ENCODE measurements at regions not wholly inside any gene's neighbourhood (a gene's known extent, or its start where the extent isn't known, plus 50 kb on each side); places are given as distances from the start of the nearest gene placed in this dataset.

DNA sequence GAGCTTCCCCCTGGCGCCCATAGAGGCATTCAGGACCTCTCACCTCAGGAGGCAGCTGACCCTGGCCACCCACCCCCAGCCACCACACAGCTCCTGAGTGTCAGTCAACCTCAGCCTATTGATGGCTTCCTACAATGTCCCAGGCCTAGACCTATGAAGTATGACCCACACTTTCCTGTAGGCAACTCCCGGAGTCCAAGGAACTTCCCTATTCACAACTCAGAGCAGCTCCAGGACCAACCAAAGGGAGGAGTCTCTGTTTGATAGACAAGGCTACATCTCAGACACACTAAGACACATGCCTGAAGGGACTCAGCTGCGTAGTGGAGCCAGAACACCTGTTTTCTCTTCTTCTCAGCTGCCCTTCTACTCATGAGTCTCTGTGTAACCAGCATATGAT, 169.1 kb downstream of the MAFB start:
- H3K9me3 ChIP-seq (ENCODE audit: control insufficient read depth in 2 of 2, low read length in 2 of 2), result peaks cover 4 to 10% of the 10 kb centered on the region in 2 donors
- H3K4me3 ChIP-seq (ENCODE audit: low read length in 2 of 2), result no peak overlapping the region
- H3K27me3 ChIP-seq (ENCODE audit: control insufficient read depth in 1 of 2, insufficient read depth in 2 of 2, low read length in 2 of 2), result no peaks in the 10 kb centered on the region
- no peaks in the 10 kb centered on the region for H3K36me3 ChIP-seq (ENCODE audit: control insufficient read depth in 2 of 2, insufficient read depth in 2 of 2, low read length in 2 of 2)
- no peak overlapping the region for H3K27ac ChIP-seq (ENCODE audit: low read length)
- H3K4me1 ChIP-seq (ENCODE audit: control insufficient read depth, insufficient read depth, low read length), result no peaks in the 10 kb centered on the region
- no peak overlapping the region for H3K9ac ChIP-seq (ENCODE audit: low read length in 2 of 2)

DNA sequence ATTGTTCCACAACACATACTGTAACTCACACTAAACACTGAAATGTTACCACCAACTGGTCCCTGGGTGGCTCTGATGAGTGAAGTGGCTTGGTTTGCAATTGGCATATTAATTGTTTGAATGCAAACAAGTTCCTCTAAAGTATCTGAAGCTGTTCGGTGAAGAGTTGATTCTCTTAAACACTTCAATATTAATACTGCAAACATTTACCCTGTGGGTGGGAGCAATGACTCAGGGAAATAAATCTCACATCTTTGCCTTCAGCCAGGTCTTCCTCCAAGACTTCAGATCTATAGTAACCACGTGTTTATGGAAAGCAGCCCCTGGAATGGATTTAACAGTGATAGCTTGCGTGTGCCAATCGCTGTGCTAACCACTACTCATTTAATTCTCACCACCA, 176.0 kb downstream of the MAFB start:
- Histone ChIP-seq H3K9ac (ENCODE audit: low read length in 2 of 2) (no peak overlapping the region), H3K4me1 (ENCODE audit: control insufficient read depth, insufficient read depth, low read length) (no peaks in the 10 kb centered on the region), H3K9me3 (ENCODE audit: control insufficient read depth in 2 of 2, low read length in 2 of 2) (no peaks in the 10 kb centered on the region), H3K4me3 (ENCODE audit: low read length in 2 of 2) (no peak overlapping the region), H3K27ac (ENCODE audit: low read length) (no peak overlapping the region), H3K27me3 (ENCODE audit: control insufficient read depth in 1 of 2, insufficient read depth in 2 of 2, low read length in 2 of 2) (no peaks in the 10 kb centered on the region), H3K36me3 (ENCODE audit: control insufficient read depth in 2 of 2, insufficient read depth in 2 of 2, low read length in 2 of 2) (no peaks in the 10 kb centered on the region)

DNA sequence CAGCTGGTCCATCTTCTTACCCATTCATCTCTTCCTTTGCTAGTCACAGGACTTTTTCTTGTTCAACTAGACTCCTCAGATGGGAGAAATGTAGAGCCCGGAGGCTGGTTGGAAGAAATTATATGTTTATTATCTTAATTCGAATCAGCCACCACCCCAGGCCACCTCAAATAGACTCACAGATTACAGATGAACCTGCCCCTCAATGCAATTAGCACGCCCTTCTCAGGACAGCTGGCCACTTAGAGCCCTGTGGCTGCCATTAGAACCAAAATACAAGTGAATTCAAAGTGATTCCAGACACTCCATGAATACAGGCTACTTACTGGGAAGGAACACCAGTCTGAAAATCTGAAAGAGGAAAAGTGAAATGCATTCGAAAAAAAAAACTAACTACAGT, 176.4 kb downstream of the MAFB start:
- no peaks in the 10 kb centered on the region for H3K27me3 ChIP-seq (ENCODE audit: control insufficient read depth in 1 of 2, insufficient read depth in 2 of 2, low read length in 2 of 2)
- H3K36me3 ChIP-seq (ENCODE audit: control insufficient read depth in 2 of 2, insufficient read depth in 2 of 2, low read length in 2 of 2), result no peaks in the 10 kb centered on the region
- no peak overlapping the region for H3K4me3 ChIP-seq (ENCODE audit: low read length in 2 of 2)
- H3K9me3 ChIP-seq (ENCODE audit: control insufficient read depth in 2 of 2, low read length in 2 of 2), result no peaks in the 10 kb centered on the region
- no peaks in the 10 kb centered on the region for H3K4me1 ChIP-seq (ENCODE audit: control insufficient read depth, insufficient read depth, low read length)
- no peak overlapping the region for H3K27ac ChIP-seq (ENCODE audit: low read length)
- no peak overlapping the region for H3K9ac ChIP-seq (ENCODE audit: low read length in 2 of 2)

DNA sequence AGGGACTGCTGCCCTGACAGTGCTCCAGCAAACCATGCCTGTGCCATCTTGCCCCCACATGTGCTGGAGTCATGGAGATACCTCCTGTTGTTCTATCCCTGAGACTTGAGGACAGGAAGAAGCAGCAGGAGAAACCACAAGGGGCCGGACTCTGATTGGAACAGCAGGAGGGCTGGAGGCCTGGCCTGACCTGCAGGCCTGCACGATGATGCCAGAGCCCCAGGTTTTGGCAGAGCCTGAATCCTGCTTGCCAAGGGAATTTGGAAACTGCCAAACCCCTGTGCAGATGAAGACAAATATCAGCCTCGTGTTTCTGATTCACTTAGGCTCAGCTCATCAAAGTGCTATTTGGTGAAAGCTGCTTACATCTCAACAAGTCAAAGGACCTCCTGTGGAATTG, 177.6 kb downstream of the MAFB start:
- Histone ChIP-seq H3K27me3 (ENCODE audit: control insufficient read depth in 1 of 2, insufficient read depth in 2 of 2, low read length in 2 of 2) (no peaks in the 10 kb centered on the region), H3K9ac (ENCODE audit: low read length in 2 of 2) (no peak overlapping the region), H3K4me1 (ENCODE audit: control insufficient read depth, insufficient read depth, low read length) (no peaks in the 10 kb centered on the region), H3K4me3 (ENCODE audit: low read length in 2 of 2) (no peak overlapping the region), H3K9me3 (ENCODE audit: control insufficient read depth in 2 of 2, low read length in 2 of 2) (no peaks in the 10 kb centered on the region), H3K36me3 (ENCODE audit: control insufficient read depth in 2 of 2, insufficient read depth in 2 of 2, low read length in 2 of 2) (no peaks in the 10 kb centered on the region), H3K27ac (ENCODE audit: low read length) (no peak overlapping the region)

DNA sequence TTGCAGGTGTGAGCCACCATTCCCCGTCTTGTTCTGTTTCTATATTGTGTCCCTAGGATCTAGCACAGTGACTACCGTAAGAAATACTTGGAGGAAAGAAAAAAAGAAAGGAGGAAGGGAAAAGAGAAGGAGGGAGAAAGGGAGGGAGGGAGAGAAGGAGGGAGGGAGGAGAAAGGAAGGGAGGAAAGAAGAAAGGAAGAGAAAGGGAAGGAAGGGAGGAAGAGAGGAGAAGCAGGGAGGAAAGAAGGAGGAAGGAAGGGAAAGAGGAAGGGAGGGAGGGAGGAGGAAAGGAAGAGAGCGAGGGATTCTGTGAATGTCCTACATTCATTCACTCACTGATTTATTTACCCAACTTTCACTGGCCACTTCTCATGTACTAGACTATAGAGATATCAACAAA, 178.4 kb downstream of the MAFB start:
- no peak overlapping the region for H3K9ac ChIP-seq (ENCODE audit: low read length in 2 of 2)
- H3K9me3 ChIP-seq (ENCODE audit: control insufficient read depth in 2 of 2, low read length in 2 of 2), result no peaks in the 10 kb centered on the region
- H3K27ac ChIP-seq (ENCODE audit: low read length), result no peak overlapping the region
- H3K4me3 ChIP-seq (ENCODE audit: low read length in 2 of 2), result no peak overlapping the region
- no peaks in the 10 kb centered on the region for H3K27me3 ChIP-seq (ENCODE audit: control insufficient read depth in 1 of 2, insufficient read depth in 2 of 2, low read length in 2 of 2)
- H3K36me3 ChIP-seq (ENCODE audit: control insufficient read depth in 2 of 2, insufficient read depth in 2 of 2, low read length in 2 of 2), result no peaks in the 10 kb centered on the region
- no peaks in the 10 kb centered on the region for H3K4me1 ChIP-seq (ENCODE audit: control insufficient read depth, insufficient read depth, low read length)

DNA sequence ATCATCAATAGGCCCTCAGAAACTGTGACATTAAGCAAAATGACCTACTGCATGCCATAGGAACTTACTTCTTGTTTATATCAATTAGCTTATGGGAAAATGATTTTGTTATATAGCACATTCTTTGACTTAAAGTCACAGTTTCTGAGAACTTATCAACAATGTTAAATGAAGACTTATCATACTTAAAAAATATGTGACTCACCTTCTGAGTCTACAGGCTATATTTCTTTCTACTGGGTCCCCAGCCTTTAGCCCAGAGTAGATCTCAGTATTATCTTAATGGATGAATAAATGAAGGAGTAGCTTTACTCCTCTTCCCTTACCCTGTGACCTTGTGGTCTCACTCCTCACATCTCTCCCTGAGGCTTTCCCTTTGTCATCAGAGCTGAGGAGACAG, 180.2 kb downstream of the MAFB start:
- Histone ChIP-seq H3K36me3 (ENCODE audit: control insufficient read depth in 2 of 2, insufficient read depth in 2 of 2, low read length in 2 of 2) (no peaks in the 10 kb centered on the region), H3K9me3 (ENCODE audit: control insufficient read depth in 2 of 2, low read length in 2 of 2) (no peaks in the 10 kb centered on the region), H3K27ac (ENCODE audit: low read length) (no peak overlapping the region), H3K4me1 (ENCODE audit: control insufficient read depth, insufficient read depth, low read length) (no peaks in the 10 kb centered on the region), H3K9ac (ENCODE audit: low read length in 2 of 2) (no peak overlapping the region), H3K27me3 (ENCODE audit: control insufficient read depth in 1 of 2, insufficient read depth in 2 of 2, low read length in 2 of 2) (no peaks in the 10 kb centered on the region), H3K4me3 (ENCODE audit: low read length in 2 of 2) (no peak overlapping the region)

DNA sequence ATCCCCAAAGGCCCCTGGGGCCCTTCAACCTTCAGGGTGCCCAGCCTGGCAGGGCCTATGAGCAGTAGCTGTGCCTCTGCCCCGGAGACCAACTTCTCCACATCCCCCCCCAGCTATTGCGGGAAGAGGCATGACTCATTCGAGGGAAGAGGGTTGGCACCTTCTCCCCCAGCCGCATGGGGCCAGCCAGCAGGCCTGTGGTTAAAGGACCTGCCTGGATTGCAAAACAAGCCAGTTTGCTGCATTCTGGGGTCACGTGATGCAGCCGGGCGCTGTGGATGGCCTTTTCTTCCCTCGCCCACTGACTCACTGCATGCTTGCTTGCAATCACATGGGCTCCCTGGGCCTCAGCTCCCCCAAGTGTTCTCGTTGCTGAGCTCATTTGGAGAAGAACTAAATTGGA, 182.5 kb downstream of the MAFB start:
- no peak overlapping the region for H3K4me3 ChIP-seq (ENCODE audit: low read length in 2 of 2)
- H3K9me3 ChIP-seq (ENCODE audit: control insufficient read depth in 2 of 2, low read length in 2 of 2), result no peaks in the 10 kb centered on the region
- no peak overlapping the region for H3K27ac ChIP-seq (ENCODE audit: low read length)
- no peaks in the 10 kb centered on the region for H3K27me3 ChIP-seq (ENCODE audit: control insufficient read depth in 1 of 2, insufficient read depth in 2 of 2, low read length in 2 of 2)
- H3K9ac ChIP-seq (ENCODE audit: low read length in 2 of 2), result no peak overlapping the region
- no peaks in the 10 kb centered on the region for H3K4me1 ChIP-seq (ENCODE audit: control insufficient read depth, insufficient read depth, low read length)
- no peaks in the 10 kb centered on the region for H3K36me3 ChIP-seq (ENCODE audit: control insufficient read depth in 2 of 2, insufficient read depth in 2 of 2, low read length in 2 of 2)

DNA sequence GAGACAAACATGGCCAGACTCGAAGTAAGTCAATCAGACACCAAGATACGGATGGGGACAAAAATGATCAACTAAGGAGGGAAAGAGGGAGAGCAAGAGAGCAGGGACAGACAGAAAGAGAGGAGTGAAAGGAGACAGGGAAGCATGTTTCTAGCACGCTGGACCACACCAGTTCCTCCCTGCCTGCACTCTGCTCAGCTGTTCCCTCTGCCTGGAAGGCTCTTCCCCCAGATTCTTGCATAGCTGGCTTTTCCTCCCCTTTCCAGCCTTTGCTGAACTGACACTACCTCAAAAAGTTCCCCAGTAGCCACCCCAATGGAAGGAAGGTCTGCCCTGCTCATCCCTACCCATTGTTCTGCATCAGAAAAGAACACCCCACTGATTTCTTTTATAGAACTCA, 185.9 kb downstream of the MAFB start:
- Histone ChIP-seq H3K36me3 (ENCODE audit: control insufficient read depth in 2 of 2, insufficient read depth in 2 of 2, low read length in 2 of 2) (no peaks in the 10 kb centered on the region), H3K27ac (ENCODE audit: low read length) (no peak overlapping the region), H3K4me1 (ENCODE audit: control insufficient read depth, insufficient read depth, low read length) (no peaks in the 10 kb centered on the region), H3K9me3 (ENCODE audit: control insufficient read depth in 2 of 2, low read length in 2 of 2) (no peaks in the 10 kb centered on the region), H3K27me3 (ENCODE audit: control insufficient read depth in 1 of 2, insufficient read depth in 2 of 2, low read length in 2 of 2) (no peaks in the 10 kb centered on the region), H3K9ac (ENCODE audit: low read length in 2 of 2) (no peak overlapping the region), H3K4me3 (ENCODE audit: low read length in 2 of 2) (no peak overlapping the region)

DNA sequence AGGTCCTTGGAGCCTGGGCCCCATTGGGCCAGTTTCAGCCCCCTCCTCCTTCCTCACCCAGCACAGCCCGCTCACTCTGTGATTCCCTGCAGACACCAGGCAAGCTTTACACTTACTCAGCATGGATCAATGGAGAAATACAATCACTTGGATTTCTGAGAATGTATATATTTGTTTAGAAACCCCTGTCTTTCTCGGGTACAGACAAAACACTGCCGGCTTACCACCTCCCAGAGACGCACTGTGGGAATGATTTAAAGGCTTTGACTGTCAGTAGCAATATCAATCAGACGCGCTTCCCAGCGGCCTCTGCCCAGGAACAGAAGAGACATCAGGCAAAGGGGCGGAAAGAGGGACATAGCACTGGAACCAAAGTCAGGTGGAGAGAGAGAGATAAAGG, 186.5 kb downstream of the MAFB start:
- H3K4me3 ChIP-seq (ENCODE audit: low read length in 2 of 2), result no peak overlapping the region
- no peaks in the 10 kb centered on the region for H3K4me1 ChIP-seq (ENCODE audit: control insufficient read depth, insufficient read depth, low read length)
- H3K9me3 ChIP-seq (ENCODE audit: control insufficient read depth in 2 of 2, low read length in 2 of 2), result no peaks in the 10 kb centered on the region
- no peaks in the 10 kb centered on the region for H3K27me3 ChIP-seq (ENCODE audit: control insufficient read depth in 1 of 2, insufficient read depth in 2 of 2, low read length in 2 of 2)
- H3K27ac ChIP-seq (ENCODE audit: low read length), result no peak overlapping the region
- no peak overlapping the region for H3K9ac ChIP-seq (ENCODE audit: low read length in 2 of 2)
- no peaks in the 10 kb centered on the region for H3K36me3 ChIP-seq (ENCODE audit: control insufficient read depth in 2 of 2, insufficient read depth in 2 of 2, low read length in 2 of 2)

DNA sequence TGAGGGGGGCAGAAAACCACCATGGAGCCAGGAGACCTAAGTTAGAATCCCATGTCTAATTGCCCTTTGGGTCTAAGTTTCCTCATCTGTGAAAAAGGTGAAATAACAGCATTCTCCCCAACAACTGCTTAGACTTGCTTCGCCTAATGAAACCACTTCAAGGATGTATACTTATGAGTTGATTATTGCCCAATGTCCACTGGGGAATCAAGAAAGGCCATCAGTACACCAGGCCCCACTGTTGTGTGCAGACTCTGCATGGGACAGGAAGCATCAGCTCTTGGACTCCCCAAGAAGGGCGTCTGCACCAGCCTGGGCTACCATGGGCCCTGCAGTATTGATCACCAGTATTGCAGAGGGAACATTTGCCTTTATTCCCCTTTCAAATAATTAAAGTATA, 189.6 kb downstream of the MAFB start:
- no peaks in the 10 kb centered on the region for H3K9me3 ChIP-seq (ENCODE audit: control insufficient read depth in 2 of 2, low read length in 2 of 2)
- H3K9ac ChIP-seq (ENCODE audit: low read length in 2 of 2), result no peak overlapping the region
- H3K27ac ChIP-seq (ENCODE audit: low read length), result no peak overlapping the region
- no peak overlapping the region for H3K4me3 ChIP-seq (ENCODE audit: low read length in 2 of 2)
- H3K4me1 ChIP-seq (ENCODE audit: control insufficient read depth, insufficient read depth, low read length), result no peaks in the 10 kb centered on the region
- no peaks in the 10 kb centered on the region for H3K36me3 ChIP-seq (ENCODE audit: control insufficient read depth in 2 of 2, insufficient read depth in 2 of 2, low read length in 2 of 2)
- no peaks in the 10 kb centered on the region for H3K27me3 ChIP-seq (ENCODE audit: control insufficient read depth in 1 of 2, insufficient read depth in 2 of 2, low read length in 2 of 2)

DNA sequence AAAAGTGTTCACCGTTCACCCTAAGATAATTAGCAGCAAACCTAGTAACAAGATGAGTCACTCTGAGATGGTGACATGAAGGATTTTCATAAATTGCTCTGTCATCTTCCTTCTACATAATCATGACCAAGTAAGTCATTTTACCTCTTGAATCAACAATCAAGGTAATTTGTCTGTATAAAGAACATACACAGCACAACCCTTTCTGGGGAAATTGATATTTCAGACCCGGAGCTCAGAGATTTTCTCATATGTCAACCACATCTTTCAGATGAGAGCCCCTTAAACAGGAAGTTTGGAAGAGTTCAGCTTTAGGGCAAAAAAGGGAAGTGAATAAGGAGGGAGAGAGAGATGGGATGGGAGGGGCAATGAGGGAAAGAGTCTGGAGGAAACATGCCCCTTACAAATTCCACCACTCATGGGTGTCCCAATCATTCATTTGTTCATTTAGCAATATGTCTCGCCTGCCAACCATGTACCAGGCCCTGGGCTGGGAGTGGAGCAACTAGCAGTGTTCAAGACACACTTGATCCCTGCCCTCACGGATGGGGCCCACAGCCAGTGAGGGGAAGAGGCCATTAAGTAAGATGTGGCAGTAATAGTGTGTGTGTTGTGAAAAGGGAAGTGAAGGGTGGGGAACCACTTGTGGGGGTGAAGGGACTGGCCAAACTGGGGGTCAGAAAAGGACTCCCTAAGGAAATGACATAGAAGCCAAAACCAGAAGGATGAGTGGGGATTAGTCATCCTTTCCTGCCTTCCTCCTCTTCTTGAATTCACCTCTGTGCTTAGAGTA, 190.9 kb downstream of the MAFB start:
- Histone ChIP-seq H3K36me3 (ENCODE audit: control insufficient read depth in 2 of 2, insufficient read depth in 2 of 2, low read length in 2 of 2) (no peaks in the 10 kb centered on the region), H3K9me3 (ENCODE audit: control insufficient read depth in 2 of 2, low read length in 2 of 2) (no peaks in the 10 kb centered on the region), H3K27ac (ENCODE audit: low read length) (no peak overlapping the region), H3K27me3 (ENCODE audit: control insufficient read depth in 1 of 2, insufficient read depth in 2 of 2, low read length in 2 of 2) (no peaks in the 10 kb centered on the region), H3K4me3 (ENCODE audit: low read length in 2 of 2) (no peak overlapping the region), H3K9ac (ENCODE audit: low read length in 2 of 2) (no peak overlapping the region), H3K4me1 (ENCODE audit: control insufficient read depth, insufficient read depth, low read length) (no peaks in the 10 kb centered on the region)
